ENCODE measurements at regions not wholly inside any gene's neighbourhood (a gene's known extent, or its start where the extent isn't known, plus 50 kb on each side); places are given as distances from the start of the nearest gene placed in this dataset.
"Not testable (repeated sequence)": the region's sequence is repeated elsewhere in the genome, so short reads cannot be mapped to it uniquely, and the experiment has no call there.

- not testable (repeated sequence) for DNase-seq (ENCODE audit: low spot score)
These were observed 97.3 kb upstream of the GALNT15 start for GRCh38 chr3:16077146-16077545.

GRCh38 chr3:16077681-16078080 is 96.8 kb upstream of the GALNT15 start:
- not testable (repeated sequence) for DNase-seq (ENCODE audit: low spot score)

DNA sequence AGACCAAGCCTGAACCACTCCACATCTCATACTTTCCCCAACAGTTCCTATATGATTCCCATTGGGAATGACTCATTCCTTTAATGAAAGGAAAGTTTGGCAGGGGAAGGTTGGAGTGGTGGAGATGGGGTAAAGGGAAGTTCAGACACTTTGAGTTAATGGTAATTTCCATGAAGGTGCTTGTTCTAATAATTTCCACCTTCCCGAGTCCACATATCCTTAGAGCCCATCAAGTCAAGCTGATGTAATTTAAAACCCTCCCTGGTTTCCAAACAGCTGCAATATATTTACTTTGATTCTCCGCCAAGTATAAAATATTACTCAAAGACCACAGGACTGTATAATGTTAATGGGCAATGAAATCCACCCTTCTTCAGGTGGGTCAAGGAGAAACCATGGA is 95.0 kb upstream of the GALNT15 start:
- DNase-seq (ENCODE audit: low spot score): no peak

DNA sequence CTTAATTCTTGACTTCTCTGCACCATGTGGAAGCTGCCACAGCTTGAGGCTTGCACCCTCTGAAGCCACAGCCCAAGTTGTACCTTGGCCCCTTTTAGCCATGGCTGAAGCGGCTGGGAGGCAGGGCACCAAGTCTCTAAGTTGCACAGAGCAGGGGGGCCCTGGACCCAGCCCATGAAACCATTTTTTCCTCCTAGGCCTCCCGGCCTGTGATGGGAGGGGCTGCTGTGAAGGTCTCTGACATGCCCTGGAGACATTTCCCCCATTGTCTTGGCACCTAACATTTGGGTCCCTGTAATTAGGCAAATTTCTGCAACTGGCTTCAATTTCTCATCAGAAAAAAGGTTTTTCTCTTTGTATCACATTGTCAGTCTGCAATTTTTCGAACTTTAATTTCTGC is 92.8 kb upstream of the GALNT15 start:
- DNase-seq (ENCODE audit: low spot score): no peak

DNA sequence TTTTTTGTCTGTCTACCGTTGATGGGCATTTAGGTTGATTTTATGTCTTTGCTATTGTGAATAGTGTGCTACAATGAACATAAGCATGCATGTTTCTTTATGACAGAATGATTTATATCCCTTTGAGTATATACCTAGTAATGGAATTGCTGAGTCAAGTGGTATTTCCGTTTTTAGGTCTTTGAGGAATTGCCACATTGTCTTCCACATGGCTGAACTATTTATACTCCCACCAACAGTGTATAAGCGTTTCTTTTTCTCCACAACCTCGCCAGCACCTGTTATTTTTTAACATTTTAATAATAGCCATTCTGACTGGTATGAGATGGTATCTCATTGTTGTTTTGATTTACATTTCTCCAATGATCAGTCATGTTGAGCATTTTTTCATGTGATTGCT is 89.6 kb upstream of the GALNT15 start:
- DNase-seq (ENCODE audit: low spot score): no peak

GRCh38 chr3:16085410-16085809 is 89.1 kb upstream of the GALNT15 start:
- no peak for DNase-seq (ENCODE audit: low spot score)

GRCh38 chr3:16085884-16086608 is 88.4 kb upstream of the GALNT15 start:
- no peak for DNase-seq (ENCODE audit: low spot score)

GRCh38 chr3:16086690-16087089 is 87.8 kb upstream of the GALNT15 start:
- no peak for DNase-seq (ENCODE audit: low spot score)

DNA sequence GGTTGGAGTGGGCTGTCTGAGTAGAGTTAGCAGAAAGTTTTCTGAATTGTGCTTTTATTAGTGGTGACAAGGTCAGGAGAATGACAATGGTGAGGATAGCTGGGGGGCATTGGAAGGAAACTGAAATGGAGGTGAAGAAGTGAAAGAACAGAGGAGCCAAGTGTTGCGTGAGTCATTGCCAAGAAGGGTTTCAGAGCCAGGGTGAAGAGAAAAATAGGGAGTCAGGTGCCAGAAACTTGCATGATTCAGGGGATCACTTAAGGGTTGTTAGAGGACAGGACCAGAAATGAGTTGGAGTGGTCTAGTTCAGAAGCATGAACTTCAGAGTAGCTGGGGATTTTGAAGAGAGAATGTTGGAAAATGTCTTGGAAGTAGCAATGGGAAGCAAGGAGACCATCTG is 86.0 kb upstream of the GALNT15 start:
- DNase-seq (ENCODE audit: low spot score): no peak

DNA sequence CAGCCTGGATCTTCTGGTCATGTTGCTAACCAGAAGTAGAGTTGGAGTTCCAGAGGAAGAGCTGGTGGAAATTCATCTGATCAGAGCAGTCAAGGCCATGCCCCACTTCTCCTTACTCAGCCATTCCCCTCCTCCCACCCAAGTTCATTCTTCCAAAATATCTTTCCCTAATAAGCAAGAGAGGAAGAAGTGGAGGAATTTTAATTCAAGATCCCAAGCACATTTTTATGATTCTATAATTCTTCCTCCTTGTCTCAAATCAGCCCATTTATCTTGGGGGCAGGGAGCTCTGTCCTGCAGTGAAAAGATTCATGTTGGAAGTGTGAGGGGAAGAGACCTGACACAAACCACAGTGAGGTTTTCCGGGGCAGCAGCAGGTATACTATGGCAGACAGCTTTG is 85.0 kb upstream of the GALNT15 start:
- DNase-seq (ENCODE audit: low spot score): no peak

DNA sequence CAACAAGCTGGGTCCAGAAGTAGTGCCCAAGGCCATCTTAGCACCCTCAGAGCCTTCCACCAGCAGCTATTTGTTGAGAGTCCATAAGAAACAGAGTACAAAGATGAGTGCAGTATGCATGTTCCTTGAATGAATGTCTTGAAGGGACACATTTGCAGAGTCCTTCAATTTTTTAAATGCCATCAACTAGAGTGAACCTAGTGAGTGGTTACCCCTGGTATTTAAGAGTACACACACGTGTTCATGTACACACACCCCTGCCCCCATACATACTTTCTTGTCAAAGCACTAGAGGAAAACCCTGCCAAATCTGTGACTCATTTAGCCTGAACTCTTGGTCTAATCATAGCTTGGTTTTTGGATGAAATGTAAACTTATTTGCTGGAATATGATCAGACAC is 84.5 kb upstream of the GALNT15 start:
- no peak for DNase-seq (ENCODE audit: low spot score)

- no peak for DNase-seq (ENCODE audit: low spot score)
These were observed 83.8 kb upstream of the GALNT15 start for GRCh38 chr3:16090706-16091105.

DNA sequence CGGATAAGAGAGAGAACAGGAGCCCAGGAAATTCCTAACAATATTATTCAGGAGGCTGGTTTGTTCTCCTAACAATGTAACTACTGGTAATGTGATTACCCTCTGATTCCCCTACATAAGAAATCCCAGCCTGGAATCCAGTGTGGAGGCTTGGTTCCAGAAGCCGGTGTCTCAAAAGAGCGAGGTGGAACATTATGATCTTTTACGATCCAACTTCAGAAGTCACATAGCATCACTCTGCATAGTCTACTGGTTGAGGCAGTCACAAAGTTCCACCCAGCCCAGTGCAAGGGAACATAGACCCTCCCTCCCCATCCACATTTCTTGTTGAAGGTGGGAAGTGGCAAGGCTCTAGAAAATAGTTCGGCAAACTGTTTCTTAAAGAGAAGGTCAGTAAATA is 81.6 kb upstream of the GALNT15 start:
- no peak for DNase-seq (ENCODE audit: low spot score)

DNA sequence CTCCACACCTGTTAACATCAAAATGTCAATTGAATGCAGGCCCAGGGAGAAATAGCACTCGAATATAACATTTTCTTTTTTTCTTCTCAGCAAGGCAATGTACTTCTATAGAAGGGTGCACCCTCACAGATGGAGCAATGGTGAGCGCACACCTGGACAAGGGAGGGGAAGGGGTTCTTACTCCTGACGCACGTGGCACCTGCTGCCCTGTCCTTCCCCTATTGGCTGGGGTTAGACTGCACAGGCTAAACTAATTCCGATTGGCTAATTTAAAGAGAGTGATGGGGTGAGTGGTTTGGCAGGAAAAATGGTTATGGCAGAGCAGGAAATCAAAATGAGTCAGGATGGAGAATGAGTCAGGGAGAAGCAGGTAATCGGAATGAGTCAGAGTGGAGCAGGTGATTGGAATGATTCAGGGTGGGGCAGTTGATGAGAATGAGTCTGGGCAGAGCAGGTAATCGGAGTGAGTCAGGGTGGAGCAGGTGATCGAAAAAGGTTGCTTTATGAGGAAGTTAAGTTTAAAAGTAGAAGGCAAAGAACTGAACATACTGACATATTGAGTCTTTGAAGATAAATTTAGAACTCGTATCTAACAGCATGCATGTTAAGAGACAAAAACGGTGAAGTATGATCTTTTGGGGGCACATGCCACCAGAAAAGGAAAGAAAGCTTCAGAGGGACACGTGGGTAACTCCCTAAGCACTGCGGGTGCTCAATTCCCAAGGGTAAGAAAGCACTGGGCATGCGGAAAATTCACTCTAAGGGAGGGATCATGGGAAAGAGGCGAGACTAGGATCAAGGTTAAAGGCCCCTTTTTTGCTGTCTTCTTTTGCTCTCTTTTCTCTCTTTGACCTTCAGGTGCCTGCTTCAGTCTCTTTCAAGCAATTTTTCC is 72.9 kb upstream of the GALNT15 start:
- no peak for DNase-seq (ENCODE audit: low spot score)

DNA sequence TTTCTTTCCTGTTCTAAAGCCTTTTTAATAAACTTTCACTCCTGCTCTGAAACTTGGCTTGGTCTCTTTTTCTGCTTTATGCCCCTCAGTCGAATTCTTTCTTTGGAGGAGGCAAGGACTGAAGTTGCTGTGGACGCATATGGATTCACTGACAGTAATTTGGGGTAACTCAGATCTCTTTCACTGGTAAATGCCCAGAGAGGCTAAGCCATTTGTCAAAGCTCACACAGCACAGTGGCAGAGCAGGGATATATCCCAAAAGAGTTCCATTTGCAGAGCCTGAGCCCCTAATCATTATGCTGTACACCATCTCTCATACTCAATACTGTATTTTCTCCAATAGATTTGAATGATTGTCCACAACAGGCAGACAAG is 72.3 kb upstream of the GALNT15 start:
- no peak for DNase-seq (ENCODE audit: low spot score)

DNA sequence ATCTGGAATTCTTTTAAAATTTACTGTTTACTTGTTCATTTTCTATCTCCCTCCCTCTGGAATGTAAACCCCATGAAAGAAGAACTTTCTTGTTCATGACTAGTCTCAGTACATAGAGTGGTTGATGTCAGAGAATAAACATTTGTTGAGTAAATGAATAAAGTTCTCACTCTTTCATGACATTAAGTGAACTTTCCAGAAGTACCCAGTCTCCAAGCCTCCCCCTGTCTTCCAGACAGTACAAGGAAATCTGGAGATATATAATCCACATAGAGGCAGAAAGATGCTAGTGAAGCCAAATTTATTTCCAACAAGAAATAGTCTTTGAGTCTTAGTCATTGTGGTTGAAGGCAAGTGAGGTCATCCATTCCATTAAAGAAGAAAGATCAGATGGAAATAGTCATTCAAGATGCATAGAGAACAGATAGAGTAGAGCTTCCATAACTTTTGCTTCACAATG is 71.5 kb upstream of the GALNT15 start:
- DNase-seq (ENCODE audit: low spot score): no peak

DNA sequence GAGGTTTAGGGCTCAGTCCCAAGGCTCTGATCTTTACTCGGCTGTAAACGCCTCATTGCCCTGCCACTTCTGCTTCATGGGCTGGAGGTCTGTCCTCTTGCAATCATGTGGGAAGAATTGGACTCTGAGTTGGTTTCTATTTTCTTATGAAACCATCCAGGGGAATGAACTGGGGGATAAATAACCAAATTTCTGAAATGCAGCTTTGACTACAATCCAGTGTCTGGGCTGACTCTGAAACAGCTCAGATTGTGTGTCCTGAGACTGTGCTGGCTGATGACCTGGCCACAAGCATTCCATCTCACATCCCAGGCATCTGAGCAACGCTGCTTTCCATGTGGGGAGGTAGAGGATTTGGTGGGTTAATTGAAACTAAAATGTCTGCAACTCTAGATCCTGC is 71.0 kb upstream of the GALNT15 start:
- DNase-seq (ENCODE audit: low spot score): no peak

DNA sequence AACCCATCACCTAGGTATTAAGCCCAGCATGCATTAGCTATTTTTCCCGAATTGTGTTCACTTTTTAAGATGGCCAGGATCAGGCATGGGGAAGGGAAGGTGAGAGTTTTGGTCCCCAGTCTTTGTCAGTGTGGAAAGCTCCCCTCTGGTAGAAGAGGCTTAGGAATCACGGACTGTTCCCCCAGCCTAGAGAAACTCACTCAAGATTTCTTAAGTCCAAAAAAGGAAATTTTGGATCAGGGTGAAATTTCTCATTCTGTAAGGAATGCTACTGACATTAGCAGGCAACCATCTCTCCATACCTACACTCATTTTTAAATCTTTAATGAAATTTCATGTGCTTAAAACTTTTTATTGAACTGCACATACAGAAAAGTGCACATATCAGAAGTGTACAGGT is 70.3 kb upstream of the GALNT15 start:
- DNase-seq (ENCODE audit: low spot score): no peak

- DNase-seq (ENCODE audit: low spot score): no peak
These were observed 68.4 kb upstream of the GALNT15 start for GRCh38 chr3:16106050-16106449.

- no peak for DNase-seq (ENCODE audit: low spot score)
These were observed 66.1 kb upstream of the GALNT15 start for GRCh38 chr3:16108424-16108823.

- no peak for DNase-seq (ENCODE audit: low spot score)
These were observed 64.6 kb upstream of the GALNT15 start for GRCh38 chr3:16109929-16110328.

- no peak for DNase-seq (ENCODE audit: low spot score)
These were observed 61.5 kb upstream of the GALNT15 start for GRCh38 chr3:16112910-16113504.

DNA sequence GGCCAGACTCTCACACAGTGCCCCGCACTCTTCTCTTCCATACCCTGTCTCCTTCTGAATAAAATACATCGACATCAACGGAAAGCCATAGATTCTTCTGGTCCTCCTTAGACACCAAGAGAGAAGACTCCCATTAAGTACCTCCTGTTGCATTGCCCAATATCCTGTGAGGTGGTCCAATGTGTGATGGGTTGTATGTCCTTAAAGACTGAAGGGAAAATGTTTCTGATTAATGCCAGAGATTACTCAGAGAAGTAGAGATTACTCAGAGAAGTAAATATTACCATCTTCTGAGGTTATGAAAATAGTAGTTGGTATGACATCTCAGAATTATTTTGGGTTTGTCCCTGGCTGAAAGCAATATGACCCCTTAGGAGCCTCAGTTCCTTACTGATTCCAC is 60.8 kb upstream of the GALNT15 start:
- DNase-seq (ENCODE audit: low spot score): no peak
